Prostate gland (tissue), 2 donors: ENCODE measurements at regions not wholly inside any gene's neighbourhood (a gene's known extent, or its start where the extent isn't known, plus 50 kb on each side); places are given as distances from the start of the nearest gene placed in this dataset.

ENCODE experiments used
- DNase-seq: peaks from one replicate; pipeline ENCODE4 v3.0.0-alpha.2; 2019; ENCODE audit warnings: low spot score
- H3K27ac ChIP-seq, 2 donors: fragments of 200-600 bp; sonication (generic); 2 replicates each; pipeline ENCODE4 v1.5.1; 2017 to 2019
- H3K27me3 ChIP-seq: fragments of 200-600 bp; sonication (generic); replicated peaks from 2 replicates; pipeline ENCODE4 v1.5.1; 2019; ENCODE audit not compliant: insufficient read depth
- H3K36me3 ChIP-seq, 2 donors: fragments of 200-600 bp; sonication (generic); 1 replicate in 1 of 2; 2 replicates in 1 of 2; pipeline versions ENCODE4 v1.5.1 to v1.8.1; 2017 to 2019
- H3K4me1 ChIP-seq: fragments of 200-600 bp; sonication (generic); replicated peaks from 2 replicates; pipeline ENCODE4 v1.5.1; 2019
- H3K4me3 ChIP-seq, 2 donors: fragments of 200-600 bp; sonication (generic); 2 replicates each; pipeline ENCODE4 v1.5.1; 2017 to 2019
- H3K9me3 ChIP-seq: fragments of 200-600 bp; sonication (generic); 2 replicates; pipeline ENCODE4 v1.5.1; 2017
- POLR2A ChIP-seq: fragments of 450-650 bp; IDR thresholded peaks from one replicate; pipeline ENCODE4 v1.6.1; 2016; ENCODE audit warnings: antibody characterized with exemption, mild to moderate bottlenecking
- POLR2AphosphoS5 ChIP-seq: sonication (generic); formaldehyde crosslinking; IDR thresholded peaks from one replicate; pipeline ENCODE4 v1.6.1; 2017; ENCODE audit warnings: antibody characterized with exemption
- WGBS: methylation state at CpG from one replicate; pipeline ENCODE4 v1.1.5; 2018; 5-methylcytosine and 5-hydroxymethylcytosine counted together
- intact Hi-C: fragments of 100-400 bp; cut with DNase I; formaldehyde crosslinking; loops from one replicate; pipeline ENCODE4 v1.14.2; 2022
- TF ChIP-seq, protein P1 (sequence below), 4 experiments: fragments of 200-600 bp in 2 of 4; fragments of 450-650 bp in 2 of 4; sonication (generic) in 2 of 4; IDR thresholded peaks; 1 replicate in 3 of 4; 2 replicates in 1 of 4; pipeline ENCODE4 v1.5.1; 2016 to 2019; ENCODE audit warnings: antibody characterized with exemption in 4 of 4, mild to moderate bottlenecking in 2 of 4, moderate library complexity in 2 of 4

DNA sequence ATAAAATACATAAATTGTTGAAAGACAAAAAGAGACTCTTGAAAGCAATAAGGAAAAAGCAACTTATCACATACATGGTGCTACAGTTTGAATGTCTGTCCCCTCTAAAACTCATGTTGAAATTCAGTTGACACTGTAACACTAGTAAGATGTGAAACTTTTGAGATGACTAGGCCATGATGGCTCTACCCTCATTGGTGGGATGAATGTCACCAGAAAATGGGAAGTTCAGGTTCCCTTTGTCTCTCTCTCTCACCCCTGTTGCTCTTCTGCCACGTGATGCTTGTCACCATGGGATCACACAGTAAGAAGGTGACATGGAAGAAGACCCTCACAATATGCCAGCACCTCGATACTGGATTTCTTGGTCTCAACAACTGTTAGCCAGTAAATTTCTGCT, 50.3 kb upstream of the SPTLC1 start:
- Histone ChIP-seq H3K27ac (no peak overlapping the region), H3K27me3 (no peaks in the 10 kb centered on the region), H3K4me3 (no peak overlapping the region), H3K9me3 (no peaks in the 10 kb centered on the region), H3K4me1 (no peaks in the 10 kb centered on the region), H3K36me3 (no peaks in the 10 kb centered on the region)
- DNase-seq = no peak
- TF ChIP-seq POLR2AphosphoS5 = no peak
- no peak for TF ChIP-seq POLR2A
- TF ChIP-seq, protein P1, sequence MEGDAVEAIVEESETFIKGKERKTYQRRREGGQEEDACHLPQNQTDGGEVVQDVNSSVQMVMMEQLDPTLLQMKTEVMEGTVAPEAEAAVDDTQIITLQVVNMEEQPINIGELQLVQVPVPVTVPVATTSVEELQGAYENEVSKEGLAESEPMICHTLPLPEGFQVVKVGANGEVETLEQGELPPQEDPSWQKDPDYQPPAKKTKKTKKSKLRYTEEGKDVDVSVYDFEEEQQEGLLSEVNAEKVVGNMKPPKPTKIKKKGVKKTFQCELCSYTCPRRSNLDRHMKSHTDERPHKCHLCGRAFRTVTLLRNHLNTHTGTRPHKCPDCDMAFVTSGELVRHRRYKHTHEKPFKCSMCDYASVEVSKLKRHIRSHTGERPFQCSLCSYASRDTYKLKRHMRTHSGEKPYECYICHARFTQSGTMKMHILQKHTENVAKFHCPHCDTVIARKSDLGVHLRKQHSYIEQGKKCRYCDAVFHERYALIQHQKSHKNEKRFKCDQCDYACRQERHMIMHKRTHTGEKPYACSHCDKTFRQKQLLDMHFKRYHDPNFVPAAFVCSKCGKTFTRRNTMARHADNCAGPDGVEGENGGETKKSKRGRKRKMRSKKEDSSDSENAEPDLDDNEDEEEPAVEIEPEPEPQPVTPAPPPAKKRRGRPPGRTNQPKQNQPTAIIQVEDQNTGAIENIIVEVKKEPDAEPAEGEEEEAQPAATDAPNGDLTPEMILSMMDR (IDR thresholded peaks at IDR 0.05) = no peak
- 78% methylated on average over 2 of the region's 2 CpGs for WGBS
- intact Hi-C loops = no loop called here
